ENCODE measurements at regions not wholly inside any gene's neighbourhood (a gene's known extent, or its start where the extent isn't known, plus 50 kb on each side); places are given as distances from the start of the nearest gene placed in this dataset.

- Mint-ChIP-seq H3K36me3 (no peaks in the 10 kb centered on the region), H3K27ac (no peak overlapping the region), H3K9me3 (no peaks in the 10 kb centered on the region)
- DNase-seq (ENCODE audit: low spot score in 2 of 2) (no peak), ATAC-seq (no peak)
These were observed 617.1 kb downstream of the EPM2A start for GRCh38 chr6:145118224-145118623.

DNA sequence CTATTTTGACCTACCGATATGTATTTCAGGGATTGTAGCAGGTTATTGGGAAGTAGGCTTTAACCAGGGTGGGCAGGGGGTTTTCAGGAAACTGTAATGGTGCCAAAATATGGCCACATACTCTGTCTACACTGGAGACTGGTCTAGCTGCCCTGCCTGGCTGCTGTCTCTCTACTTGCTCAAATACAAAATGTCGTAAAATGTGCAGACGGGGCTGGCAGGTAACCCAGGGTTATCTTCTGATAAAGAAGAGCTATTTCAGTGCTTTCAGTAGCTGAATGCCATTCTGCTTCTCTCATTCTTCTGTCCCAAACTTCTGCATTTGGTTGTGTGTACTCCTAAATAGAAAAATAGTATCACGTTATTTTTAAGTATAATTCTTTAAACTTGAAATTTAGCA is 616.2 kb downstream of the EPM2A start:
- no peak overlapping the region for H3K27ac Mint-ChIP-seq
- DNase-seq (ENCODE audit: low spot score in 2 of 2) = no peak
- H3K9me3 Mint-ChIP-seq = peaks cover 0 to 3% of the 10 kb centered on the region in 2 donors
- no peak for ATAC-seq
- no peaks in the 10 kb centered on the region for H3K36me3 Mint-ChIP-seq

GRCh38 chr6:145132709-145133108 is 602.6 kb downstream of the EPM2A start:
- H3K27ac Mint-ChIP-seq = no peak overlapping the region
- DNase-seq (ENCODE audit: low spot score in 2 of 2) = no peak
- ATAC-seq = no peak
- no peaks in the 10 kb centered on the region for H3K36me3 Mint-ChIP-seq
- H3K9me3 Mint-ChIP-seq = no peaks in the 10 kb centered on the region

- Mint-ChIP-seq H3K27ac (no peak overlapping the region), H3K9me3 (no peaks in the 10 kb centered on the region)
- no peak for DNase-seq (ENCODE audit: low spot score in 2 of 2)
These were observed 599.6 kb downstream of the EPM2A start for GRCh38 chr6:145135702-145136101.

GRCh38 chr6:145137425-145137824 is 597.9 kb downstream of the EPM2A start:
- no peaks in the 10 kb centered on the region for H3K36me3 Mint-ChIP-seq
- ATAC-seq (no peak), DNase-seq (ENCODE audit: low spot score in 2 of 2) (no peak)
- no peaks in the 10 kb centered on the region for H3K9me3 Mint-ChIP-seq
- no peak overlapping the region for H3K27ac Mint-ChIP-seq

More at GRCh38 chr6:145135702-145136101, 599.6 kb downstream of the EPM2A start:
- H3K36me3 Mint-ChIP-seq = no peaks in the 10 kb centered on the region
- ATAC-seq = no peak

GRCh38 chr6:145138469-145139139 is 596.7 kb downstream of the EPM2A start:
- ATAC-seq (no peak), DNase-seq (ENCODE audit: low spot score in 2 of 2) (no peak)
- H3K36me3 Mint-ChIP-seq = no peaks in the 10 kb centered on the region
- no peak overlapping the region for H3K27ac Mint-ChIP-seq
- no peaks in the 10 kb centered on the region for H3K9me3 Mint-ChIP-seq

GRCh38 chr6:145139140-145139850 is 596.0 kb downstream of the EPM2A start:
- Mint-ChIP-seq H3K27ac (no peak overlapping the region), H3K9me3 (no peaks in the 10 kb centered on the region), H3K36me3 (no peaks in the 10 kb centered on the region)
- no peak for DNase-seq (ENCODE audit: low spot score in 2 of 2)
- no peak for ATAC-seq

DNA sequence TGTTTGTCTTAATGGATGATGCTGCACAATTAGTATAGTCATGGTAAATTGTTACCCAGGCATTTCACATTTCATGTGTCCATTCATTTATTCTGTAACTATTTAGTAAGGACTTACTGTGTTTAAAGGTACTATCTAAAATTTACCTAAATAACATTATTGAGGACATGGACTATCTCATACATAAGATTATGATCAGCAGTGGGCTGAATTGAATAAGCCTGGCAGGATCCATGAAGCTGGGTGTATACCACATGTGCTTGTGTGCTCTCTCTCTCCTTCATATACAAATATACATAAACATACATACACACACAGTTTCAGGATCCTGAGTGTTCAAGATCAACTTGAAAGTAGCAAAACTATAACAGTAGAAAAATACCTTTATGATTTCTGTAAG is 595.4 kb downstream of the EPM2A start:
- DNase-seq (ENCODE audit: low spot score in 2 of 2) = no peak
- ATAC-seq = no peak
- Mint-ChIP-seq H3K9me3 (no peaks in the 10 kb centered on the region), H3K36me3 (no peaks in the 10 kb centered on the region), H3K27ac (no peak overlapping the region)

GRCh38 chr6:145141572-145141971 is 593.7 kb downstream of the EPM2A start:
- ATAC-seq (no peak), DNase-seq (ENCODE audit: low spot score in 2 of 2) (no peak)
- Mint-ChIP-seq H3K9me3 (no peaks in the 10 kb centered on the region), H3K27ac (no peak overlapping the region), H3K36me3 (no peaks in the 10 kb centered on the region)

GRCh38 chr6:145142958-145143357 is 592.4 kb downstream of the EPM2A start:
- no peaks in the 10 kb centered on the region for H3K9me3 Mint-ChIP-seq
- ATAC-seq (no peak), DNase-seq (ENCODE audit: low spot score in 2 of 2) (no peak)
- H3K36me3 Mint-ChIP-seq = no peaks in the 10 kb centered on the region
- H3K27ac Mint-ChIP-seq = no peak overlapping the region

- ATAC-seq (no peak), DNase-seq (ENCODE audit: low spot score in 2 of 2) (no peak)
- Mint-ChIP-seq H3K9me3 (no peaks in the 10 kb centered on the region), H3K36me3 (no peaks in the 10 kb centered on the region), H3K27ac (no peak overlapping the region)
These were observed 591.9 kb downstream of the EPM2A start for GRCh38 chr6:145143379-145143778.

DNA sequence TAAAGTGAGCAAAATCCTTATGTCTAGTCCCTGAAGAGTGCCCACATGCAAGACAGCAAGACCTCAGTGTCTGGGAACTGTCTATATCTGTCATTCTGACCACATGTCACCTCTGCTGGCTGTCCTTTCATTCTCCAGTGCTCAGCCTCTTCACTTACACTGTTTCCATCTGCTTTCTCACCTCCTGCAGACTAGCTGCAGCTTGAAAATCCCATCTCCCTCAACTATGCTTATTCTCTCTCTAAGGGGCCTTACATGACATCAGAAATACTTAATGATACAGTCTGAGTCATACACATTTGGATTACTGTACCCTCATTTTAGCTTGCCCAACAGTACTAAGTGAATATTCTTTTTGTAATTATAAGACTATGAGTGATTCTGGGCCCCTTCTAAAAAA is 587.8 kb downstream of the EPM2A start:
- DNase-seq (ENCODE audit: low spot score in 2 of 2) = no peak
- no peaks in the 10 kb centered on the region for H3K36me3 Mint-ChIP-seq
- no peak overlapping the region for H3K27ac Mint-ChIP-seq
- H3K9me3 Mint-ChIP-seq = no peaks in the 10 kb centered on the region
- no peak for ATAC-seq

GRCh38 chr6:145147981-145148749 is 587.2 kb downstream of the EPM2A start:
- peak in 1 of 2 donors; percentile 50 for ATAC-seq
- no peak for DNase-seq (ENCODE audit: low spot score in 2 of 2)
- Mint-ChIP-seq H3K36me3 (no peaks in the 10 kb centered on the region), H3K27ac (no peak overlapping the region), H3K9me3 (no peaks in the 10 kb centered on the region)

DNA sequence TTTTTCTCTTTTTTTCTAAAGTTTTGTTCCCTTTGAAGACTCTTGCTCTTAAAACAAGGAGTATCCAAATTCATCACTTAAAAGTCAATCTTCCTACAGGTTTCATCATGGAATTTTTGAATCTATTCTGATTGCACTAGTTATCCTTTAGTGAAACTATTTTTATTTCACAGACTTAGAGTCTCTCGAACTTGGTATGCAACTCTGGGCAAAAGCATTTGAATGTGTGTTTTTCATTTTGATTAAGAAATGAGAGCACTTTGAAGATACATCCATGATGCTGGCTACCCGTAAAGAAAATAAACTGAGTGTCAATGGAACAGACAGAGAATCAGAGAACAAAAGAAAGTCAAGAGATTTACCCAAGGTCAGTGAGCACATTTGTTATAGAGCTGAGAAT is 586.5 kb downstream of the EPM2A start:
- no peak for DNase-seq (ENCODE audit: low spot score in 2 of 2)
- no peaks in the 10 kb centered on the region for H3K9me3 Mint-ChIP-seq
- no peak overlapping the region for H3K27ac Mint-ChIP-seq
- no peak for ATAC-seq
- no peaks in the 10 kb centered on the region for H3K36me3 Mint-ChIP-seq

- Mint-ChIP-seq H3K27ac (no peak overlapping the region), H3K9me3 (no peaks in the 10 kb centered on the region), H3K36me3 (no peaks in the 10 kb centered on the region)
- ATAC-seq (no peak), DNase-seq (ENCODE audit: low spot score in 2 of 2) (no peak)
These were observed 583.7 kb downstream of the EPM2A start for GRCh38 chr6:145151624-145152023.

- DNase-seq (ENCODE audit: low spot score in 2 of 2) (no peak), ATAC-seq (no peak)
- H3K27ac Mint-ChIP-seq = no peak overlapping the region
- peaks cover 2 to 6% of the 10 kb centered on the region in 2 donors for H3K9me3 Mint-ChIP-seq
- H3K36me3 Mint-ChIP-seq = no peaks in the 10 kb centered on the region
These were observed 581.8 kb downstream of the EPM2A start for GRCh38 chr6:145153495-145153894.

GRCh38 chr6:145155411-145155810 is 579.9 kb downstream of the EPM2A start:
- peaks cover 11 to 12% of the 10 kb centered on the region in 2 donors for H3K9me3 Mint-ChIP-seq
- no peak overlapping the region for H3K27ac Mint-ChIP-seq
- ATAC-seq = no peak
- no peak for DNase-seq (ENCODE audit: low spot score in 2 of 2)
- no peaks in the 10 kb centered on the region for H3K36me3 Mint-ChIP-seq

Measured in activated naive CD4-positive, alpha-beta T cell treated with anti-CD3 and anti-CD28 coated beads, Interleukin-2, amount 50 U/mL, for 72 hours (primary cell).